ENCODE measurements at regions not wholly inside any gene's neighbourhood (a gene's known extent, or its start where the extent isn't known, plus 50 kb on each side); places are given as distances from the start of the nearest gene placed in this dataset.

DNA sequence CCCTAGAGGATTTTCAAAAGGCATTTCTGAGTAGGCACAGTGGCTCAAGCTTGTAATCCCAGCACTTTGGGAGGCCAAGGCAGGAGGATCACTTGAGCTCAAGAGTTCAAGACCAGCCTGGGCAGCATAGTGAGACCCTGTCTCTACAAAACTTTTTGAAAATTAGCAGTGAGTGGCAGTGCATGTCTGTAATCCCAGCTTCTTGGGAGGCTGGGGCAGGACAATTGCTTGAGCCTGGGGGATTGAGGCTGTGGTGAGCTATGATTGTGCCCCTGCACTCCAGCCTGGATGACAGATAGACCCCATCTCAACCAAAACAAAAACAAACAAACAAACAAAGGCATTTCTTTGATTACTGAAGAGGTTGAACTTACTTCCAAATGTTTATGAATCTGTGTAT, 201.4 kb downstream of the KIF26A start:
- TF ChIP-seq EP300 (conservative IDR thresholded peaks at IDR 0.05; ENCODE audit: poor library complexity, severe bottlenecking) (no peak), CTCF (IDR thresholded peaks at IDR 0.05; ENCODE audit: poor library complexity, severe bottlenecking) (no peak), EZH2 (IDR thresholded peaks at IDR 0.05; ENCODE audit: borderline replicate concordance, insufficient read depth, low read length, poor library complexity, severe bottlenecking) (no peak), TAF1 (IDR thresholded peaks at IDR 0.05; ENCODE audit: low read depth) (no peak), POLR2AphosphoS5 (IDR thresholded peaks at IDR 0.05) (no peak), RAD21 (conservative IDR thresholded peaks at IDR 0.05) (no peak), SMC3 (conservative IDR thresholded peaks at IDR 0.05; ENCODE audit: poor library complexity) (no peak), MXI1 (conservative IDR thresholded peaks at IDR 0.05; ENCODE audit: poor library complexity, severe bottlenecking) (no peak)
- TF ChIP-seq, protein P1, sequence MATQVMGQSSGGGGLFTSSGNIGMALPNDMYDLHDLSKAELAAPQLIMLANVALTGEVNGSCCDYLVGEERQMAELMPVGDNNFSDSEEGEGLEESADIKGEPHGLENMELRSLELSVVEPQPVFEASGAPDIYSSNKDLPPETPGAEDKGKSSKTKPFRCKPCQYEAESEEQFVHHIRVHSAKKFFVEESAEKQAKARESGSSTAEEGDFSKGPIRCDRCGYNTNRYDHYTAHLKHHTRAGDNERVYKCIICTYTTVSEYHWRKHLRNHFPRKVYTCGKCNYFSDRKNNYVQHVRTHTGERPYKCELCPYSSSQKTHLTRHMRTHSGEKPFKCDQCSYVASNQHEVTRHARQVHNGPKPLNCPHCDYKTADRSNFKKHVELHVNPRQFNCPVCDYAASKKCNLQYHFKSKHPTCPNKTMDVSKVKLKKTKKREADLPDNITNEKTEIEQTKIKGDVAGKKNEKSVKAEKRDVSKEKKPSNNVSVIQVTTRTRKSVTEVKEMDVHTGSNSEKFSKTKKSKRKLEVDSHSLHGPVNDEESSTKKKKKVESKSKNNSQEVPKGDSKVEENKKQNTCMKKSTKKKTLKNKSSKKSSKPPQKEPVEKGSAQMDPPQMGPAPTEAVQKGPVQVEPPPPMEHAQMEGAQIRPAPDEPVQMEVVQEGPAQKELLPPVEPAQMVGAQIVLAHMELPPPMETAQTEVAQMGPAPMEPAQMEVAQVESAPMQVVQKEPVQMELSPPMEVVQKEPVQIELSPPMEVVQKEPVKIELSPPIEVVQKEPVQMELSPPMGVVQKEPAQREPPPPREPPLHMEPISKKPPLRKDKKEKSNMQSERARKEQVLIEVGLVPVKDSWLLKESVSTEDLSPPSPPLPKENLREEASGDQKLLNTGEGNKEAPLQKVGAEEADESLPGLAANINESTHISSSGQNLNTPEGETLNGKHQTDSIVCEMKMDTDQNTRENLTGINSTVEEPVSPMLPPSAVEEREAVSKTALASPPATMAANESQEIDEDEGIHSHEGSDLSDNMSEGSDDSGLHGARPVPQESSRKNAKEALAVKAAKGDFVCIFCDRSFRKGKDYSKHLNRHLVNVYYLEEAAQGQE (IDR thresholded peaks at IDR 0.05; ENCODE audit: borderline replicate concordance): no peak
